Epithelial cell of prostate (primary cell): ENCODE measurements at regions not wholly inside any gene's neighbourhood (a gene's known extent, or its start where the extent isn't known, plus 50 kb on each side); places are given as distances from the start of the nearest gene placed in this dataset.
A peak's percentile ranks its signal among the peaks of the same experiment; 100 is the strongest.

ENCODE experiments used
- DNase-seq: peaks from one replicate; pipeline ENCODE4 v3.0.0-alpha.2; 2011; ENCODE audit warnings: low read depth, low spot score
- H3K27ac ChIP-seq: fragments of 450-650 bp; 2 replicates; pipeline ENCODE4 v1.5.1; 2017; ENCODE audit warnings: mild to moderate bottlenecking

DNA sequence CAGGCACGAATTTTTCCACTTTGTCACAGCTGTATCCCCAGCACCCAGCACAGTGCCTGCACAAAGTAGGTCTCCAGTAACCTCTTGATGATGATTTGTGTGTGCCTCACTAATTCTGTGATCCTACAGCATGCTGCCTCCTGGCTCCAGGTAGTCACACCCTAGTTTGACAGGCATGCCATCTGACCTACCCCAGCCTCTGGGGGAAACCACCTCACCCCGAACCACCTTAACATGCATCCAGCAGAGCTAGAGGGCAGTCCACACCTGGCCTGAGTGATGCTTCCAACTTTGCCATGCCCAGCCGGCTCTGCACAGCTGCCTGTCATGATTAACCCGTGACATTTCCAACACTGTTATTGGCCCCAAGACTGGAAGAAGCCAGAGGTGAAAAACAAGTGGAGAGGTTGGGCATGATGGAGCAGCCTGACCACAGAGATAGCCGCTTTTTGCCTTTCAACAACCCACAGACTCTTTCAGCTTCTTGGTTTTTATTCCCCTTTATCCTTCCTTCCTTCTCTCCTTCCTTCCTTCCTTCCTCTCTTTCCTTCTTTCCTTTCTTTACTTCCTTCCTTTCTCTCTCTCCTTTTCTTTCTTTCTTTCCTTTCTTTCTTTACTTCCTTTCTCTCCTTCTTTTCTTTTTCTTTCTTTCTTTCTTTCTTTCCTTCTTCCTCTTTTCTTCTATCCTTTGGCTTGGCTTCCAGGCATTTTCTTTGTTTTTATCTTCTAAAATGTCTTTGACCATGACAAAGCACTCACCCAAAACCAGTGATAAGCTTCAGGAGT, 294.4 kb upstream of the SIX2 start:
- no peak overlapping the region for H3K27ac ChIP-seq
- no peak for DNase-seq

GRCh38 chr2:45301307-45302277, 292.3 kb upstream of the SIX2 start:
- no peak for DNase-seq
- H3K27ac ChIP-seq = no peak overlapping the region

DNA sequence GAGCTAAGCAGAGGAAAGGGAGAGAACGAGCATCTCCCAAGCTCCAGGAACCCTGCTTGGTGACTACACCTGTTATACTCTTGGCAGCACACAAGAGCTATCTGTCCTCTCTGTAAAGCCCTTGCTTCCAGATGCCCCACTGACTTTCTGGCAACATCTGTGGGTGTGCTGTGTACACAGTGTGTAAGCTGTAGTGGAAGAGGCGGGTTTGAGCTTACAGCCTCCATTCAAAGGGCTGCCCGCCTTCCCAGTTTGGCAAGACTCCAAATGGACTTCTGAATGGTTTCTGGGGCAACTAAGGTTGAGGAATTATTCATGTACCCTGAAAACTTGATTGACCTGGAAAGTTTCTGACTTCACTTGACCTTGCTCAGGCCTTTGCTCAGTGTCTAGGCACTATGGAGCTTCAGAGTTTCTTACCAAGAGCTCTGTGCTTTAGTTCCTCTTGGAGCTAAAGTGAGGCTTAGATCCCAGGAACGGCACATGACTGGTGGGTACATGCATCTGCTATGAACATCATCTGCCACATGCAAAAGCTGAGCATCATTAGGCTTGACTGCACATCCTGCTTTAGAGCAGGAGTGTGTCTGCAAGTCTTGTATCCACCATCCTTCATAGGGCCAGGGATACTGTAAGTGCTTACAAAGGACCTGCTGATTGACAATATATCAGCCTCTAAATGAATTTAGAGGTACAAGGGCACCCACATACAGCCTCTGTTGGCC, 290.9 kb upstream of the SIX2 start:
- no peak for DNase-seq
- H3K27ac ChIP-seq = no peak overlapping the region

DNA sequence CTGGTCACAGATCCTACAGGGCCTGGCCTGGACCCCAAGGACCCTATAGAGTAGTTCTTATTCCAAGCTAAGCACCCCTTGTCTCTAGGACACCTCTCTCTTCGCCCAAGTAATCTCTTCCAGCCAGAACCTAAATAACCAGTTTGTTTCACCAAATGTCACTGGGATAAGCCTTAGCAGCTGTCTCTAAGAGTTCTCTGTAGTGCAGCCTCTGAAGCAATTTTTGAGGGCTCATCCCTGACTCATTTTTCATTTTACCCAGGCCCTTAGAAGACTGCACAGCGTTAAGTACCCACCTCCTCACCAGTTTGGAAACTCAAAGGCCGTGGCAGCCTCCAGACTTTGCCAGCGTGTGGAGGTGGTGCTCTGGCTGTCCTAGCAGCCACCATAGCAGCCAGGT, 290.1 kb upstream of the SIX2 start:
- DNase-seq = no peak
- H3K27ac ChIP-seq = no peak overlapping the region

DNA sequence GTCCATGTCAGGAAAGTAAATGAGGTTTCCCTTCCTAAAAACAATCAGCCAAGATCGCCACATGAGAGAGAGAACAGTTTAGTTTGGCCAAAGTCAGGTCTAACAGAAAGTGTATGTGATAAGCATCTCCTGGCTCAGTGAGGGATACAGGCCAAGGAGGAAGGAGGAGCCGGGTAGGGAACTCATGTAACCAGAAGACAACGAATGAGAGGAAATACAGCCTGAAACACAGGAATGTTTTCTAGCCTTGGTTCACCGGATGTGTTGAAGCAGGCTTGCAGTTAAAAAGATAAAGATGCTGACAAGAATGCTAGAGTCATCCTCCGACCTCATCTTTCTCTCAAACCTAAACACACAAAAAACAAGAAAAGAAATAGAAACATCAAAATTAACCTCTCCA, 283.9 kb upstream of the SIX2 start:
- DNase-seq = no peak
- no peak overlapping the region for H3K27ac ChIP-seq

- H3K27ac ChIP-seq = no peak overlapping the region
These were observed 282.0 kb upstream of the SIX2 start for GRCh38 chr2:45291296-45291701.

GRCh38 chr2:45289997-45290709, 280.9 kb upstream of the SIX2 start:
- DNase-seq = no peak
- no peak overlapping the region for H3K27ac ChIP-seq

More at GRCh38 chr2:45291296-45291701, 282.0 kb upstream of the SIX2 start:
- DNase-seq = no peak

GRCh38 chr2:45288532-45289417, 279.5 kb upstream of the SIX2 start:
- no peak overlapping the region for H3K27ac ChIP-seq
- DNase-seq = no peak

GRCh38 chr2:45287045-45287444, 277.8 kb upstream of the SIX2 start:
- H3K27ac ChIP-seq = no peak overlapping the region
- DNase-seq = no peak

- DNase-seq = no peak
- H3K27ac ChIP-seq = no peak overlapping the region
These were observed 276.6 kb upstream of the SIX2 start for GRCh38 chr2:45285771-45286390.

DNA sequence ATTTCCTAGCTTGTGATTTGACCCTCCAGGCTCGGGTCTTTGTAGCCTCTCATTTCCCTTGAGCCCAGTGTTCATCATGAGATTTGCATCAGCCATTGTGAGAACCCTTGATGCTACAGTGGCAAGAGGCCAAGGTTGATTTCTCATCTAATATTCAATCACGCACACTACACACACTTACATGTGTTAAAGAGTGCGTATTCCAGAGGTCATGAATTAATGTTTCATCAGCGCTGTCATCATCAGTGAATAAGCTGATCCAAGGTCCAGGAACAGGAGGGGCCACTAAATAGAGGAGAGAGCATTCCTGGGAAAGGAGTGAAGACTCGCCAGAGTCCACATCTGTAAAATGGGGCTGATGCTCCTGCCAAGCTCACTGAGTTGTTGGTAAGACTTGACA, 276.1 kb upstream of the SIX2 start:
- DNase-seq = no peak
- no peak overlapping the region for H3K27ac ChIP-seq

DNA sequence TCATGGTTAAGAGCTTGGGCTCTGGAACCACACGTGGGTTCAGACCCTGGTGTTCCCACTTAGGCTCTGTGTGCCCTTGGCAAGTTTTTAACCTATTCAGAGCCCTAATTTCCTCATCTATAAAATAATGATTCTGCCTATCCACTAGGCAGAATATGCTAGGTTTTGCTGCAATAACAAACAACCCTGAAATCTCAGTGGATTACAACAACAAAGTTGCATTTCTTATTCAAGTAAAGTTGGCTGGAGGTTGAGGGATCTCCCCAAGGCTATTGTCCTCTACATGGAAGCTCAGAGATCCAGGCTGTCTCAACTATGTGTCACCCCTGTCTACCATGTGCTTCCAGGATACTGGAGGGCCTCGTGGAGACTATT, 275.4 kb upstream of the SIX2 start:
- peak overlapping the region; percentile 19 for H3K27ac ChIP-seq
- no peak for DNase-seq

DNA sequence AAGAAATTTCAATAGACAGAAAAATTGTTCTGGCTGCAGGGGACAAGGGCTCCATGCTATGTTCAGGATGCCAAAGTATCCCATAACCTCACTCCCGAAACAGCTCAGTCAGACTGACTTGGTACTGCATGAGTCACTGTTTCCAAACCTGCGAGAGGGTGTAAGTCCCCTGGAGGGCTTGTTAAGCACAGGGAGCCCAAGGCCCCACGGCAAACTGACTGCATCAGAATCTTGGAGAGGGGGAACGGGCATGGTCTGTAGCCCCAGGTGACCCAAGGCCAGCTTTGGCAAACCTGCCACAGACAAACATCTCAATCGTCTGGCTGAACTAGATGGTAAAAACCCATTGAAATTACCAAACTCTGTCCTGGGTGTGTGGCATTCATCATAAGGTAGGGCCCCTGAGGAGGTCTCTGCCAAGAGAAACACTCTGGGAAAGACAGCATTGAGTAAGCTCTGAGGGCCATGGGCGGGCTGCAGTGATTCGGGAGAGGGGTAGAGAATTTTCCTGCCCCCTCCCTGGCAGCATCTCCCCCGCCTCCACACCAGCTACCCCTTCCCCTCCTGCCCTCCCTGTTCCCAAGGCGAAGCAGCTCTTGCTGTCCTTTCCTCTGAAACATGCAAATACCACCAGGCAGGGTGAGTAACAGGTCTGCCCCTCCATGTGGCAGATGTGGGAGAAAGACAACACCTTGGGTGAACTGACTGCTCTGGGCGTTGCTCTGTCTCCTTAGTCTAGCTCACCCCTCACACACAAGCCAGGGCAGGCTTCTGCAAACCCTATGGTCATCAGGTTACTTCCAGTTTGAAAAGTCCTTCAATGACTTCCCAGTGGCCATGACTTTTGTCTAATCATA, 274.7 kb upstream of the SIX2 start:
- peak; percentile 39 for DNase-seq
- peak overlapping the region; percentile 19 for H3K27ac ChIP-seq

DNA sequence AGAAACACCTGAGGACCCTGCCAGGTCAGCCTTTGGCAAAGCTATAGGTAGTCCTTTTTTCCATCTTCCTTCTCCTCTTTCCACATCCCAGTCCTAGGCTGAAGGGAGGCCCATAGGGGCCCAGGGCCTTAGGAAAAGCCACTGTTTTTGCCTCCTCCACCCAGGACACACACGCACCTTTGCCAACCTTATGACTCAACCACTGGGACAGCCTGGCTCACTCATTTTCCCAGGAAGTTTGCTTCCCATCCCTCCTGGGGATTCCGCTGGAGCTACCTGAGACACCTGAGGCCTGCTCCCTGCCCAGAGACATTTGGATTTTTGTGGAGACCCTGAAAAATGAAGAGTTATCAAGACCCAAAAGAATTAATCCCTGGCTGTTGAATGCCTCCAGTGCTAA, 273.4 kb upstream of the SIX2 start:
- DNase-seq = no peak
- no peak overlapping the region for H3K27ac ChIP-seq

DNA sequence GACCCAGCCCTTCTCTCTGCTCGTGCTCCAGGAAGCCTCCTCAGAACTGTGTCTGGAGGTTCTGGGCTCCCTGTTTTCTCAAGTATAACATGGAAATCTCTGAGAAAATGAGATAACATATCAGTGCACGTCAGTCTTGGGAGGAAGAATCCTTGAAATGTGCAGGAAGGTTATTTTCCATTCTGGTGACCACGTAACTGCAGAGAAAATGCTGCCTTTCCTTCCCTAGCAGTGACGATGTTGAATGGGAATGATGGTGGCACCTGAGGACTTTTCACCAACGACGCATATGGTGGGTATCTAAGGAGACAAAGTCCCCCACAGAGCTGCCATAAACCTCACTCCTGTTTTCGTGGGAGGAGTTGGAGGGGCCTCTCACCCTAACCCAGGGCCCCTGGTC, 272.1 kb upstream of the SIX2 start:
- no peak overlapping the region for H3K27ac ChIP-seq
- no peak for DNase-seq

- DNase-seq = no peak
- H3K27ac ChIP-seq = no peak overlapping the region
These were observed 271.5 kb upstream of the SIX2 start for GRCh38 chr2:45280794-45281193.

DNA sequence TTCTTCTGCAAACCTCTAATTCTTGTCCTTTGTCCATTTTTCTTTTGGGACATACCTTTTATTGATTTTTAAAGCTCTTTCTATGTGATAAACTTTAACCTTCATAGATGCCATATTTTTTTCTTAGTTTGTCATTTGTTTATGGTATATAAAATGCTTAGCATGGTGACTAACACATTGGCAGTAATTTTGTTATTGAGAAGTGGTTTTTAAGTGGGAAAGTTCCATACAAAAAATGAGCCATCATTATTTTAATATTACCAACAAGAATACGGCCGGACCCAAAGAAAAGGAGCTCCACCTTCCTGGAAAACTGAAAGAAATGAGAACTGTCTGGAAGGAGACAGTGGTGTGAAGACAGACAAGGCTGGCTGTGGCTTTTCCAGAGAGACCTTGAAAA, 270.1 kb upstream of the SIX2 start:
- DNase-seq = no peak
- H3K27ac ChIP-seq = no peak overlapping the region
